HG03175 (cell line): ENCODE measurements at regions not wholly inside any gene's neighbourhood (a gene's known extent, or its start where the extent isn't known, plus 50 kb on each side); places are given as distances from the start of the nearest gene placed in this dataset.
"Not testable (repeated sequence)": the region's sequence is repeated elsewhere in the genome, so short reads cannot be mapped to it uniquely, and the experiment has no call there.

Experiments used
- ATAC-seq: cut with Tn5 transposase; IDR thresholded peaks from one replicate; pipeline ENCODE4 v1.9.1; 2021; ENCODE audit warnings: mild to moderate bottlenecking, moderate library complexity; ENCODE audit not compliant: unreplicated experiment

- ATAC-seq = no peak
Observed at GRCh38 chr10:113486531-113486930, 66.3 kb upstream of the HABP2 start.

- no peak for ATAC-seq
Observed at GRCh38 chr10:113487154-113487553, 65.7 kb upstream of the HABP2 start.

GRCh38 chr10:113488186-113488585, 64.7 kb upstream of the HABP2 start:
- no peak for ATAC-seq

GRCh38 chr10:113489522-113489921, 63.3 kb upstream of the HABP2 start:
- ATAC-seq = not testable (repeated sequence)

DNA sequence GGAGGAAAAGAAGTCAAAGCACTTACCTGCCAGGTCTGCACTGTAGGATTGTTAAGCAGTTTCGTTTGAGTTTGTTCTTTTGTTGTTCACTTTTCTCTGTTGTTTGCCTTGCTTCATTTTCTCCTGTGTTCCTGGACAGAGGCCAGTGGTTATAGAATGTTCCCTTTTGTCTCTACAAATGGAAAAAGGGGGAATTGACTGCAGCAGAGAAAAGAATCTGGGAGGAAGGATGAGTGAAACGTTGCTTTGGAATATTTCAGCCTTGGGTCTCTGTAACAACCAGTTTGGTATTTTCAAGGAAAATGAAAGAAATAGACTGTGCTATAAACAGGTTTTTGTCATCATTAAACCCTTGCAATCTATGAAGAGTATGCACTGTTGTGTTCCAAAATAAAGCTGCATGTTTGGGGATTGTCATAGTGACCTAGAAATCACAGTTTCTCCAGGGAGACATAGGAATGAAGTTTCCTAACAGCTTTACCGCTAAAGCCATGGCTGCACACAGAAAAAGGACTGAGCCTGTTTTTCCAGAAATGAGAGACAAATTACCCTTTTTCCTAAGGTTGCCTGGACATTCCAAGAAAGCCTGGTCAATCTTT, 60.8 kb upstream of the HABP2 start:
- ATAC-seq = no peak

DNA sequence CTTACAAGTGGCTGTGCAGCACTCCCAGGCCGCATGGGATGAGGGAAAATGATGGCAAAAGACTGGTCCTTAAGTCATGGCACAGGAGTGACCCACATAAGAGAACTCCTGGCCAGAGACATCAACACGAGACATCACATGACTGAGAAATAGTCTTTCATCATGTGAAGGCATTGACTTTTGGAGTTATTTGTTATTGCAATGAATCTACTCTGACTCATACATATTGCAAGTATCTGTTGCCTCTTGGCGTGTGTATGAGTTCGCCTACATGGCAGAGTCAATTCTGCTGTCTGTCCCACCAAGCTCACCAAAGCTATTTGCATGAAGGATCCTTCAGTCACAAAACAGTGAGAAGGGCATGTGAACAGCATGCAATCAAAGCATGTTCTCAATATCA, 59.7 kb upstream of the HABP2 start:
- no peak for ATAC-seq

DNA sequence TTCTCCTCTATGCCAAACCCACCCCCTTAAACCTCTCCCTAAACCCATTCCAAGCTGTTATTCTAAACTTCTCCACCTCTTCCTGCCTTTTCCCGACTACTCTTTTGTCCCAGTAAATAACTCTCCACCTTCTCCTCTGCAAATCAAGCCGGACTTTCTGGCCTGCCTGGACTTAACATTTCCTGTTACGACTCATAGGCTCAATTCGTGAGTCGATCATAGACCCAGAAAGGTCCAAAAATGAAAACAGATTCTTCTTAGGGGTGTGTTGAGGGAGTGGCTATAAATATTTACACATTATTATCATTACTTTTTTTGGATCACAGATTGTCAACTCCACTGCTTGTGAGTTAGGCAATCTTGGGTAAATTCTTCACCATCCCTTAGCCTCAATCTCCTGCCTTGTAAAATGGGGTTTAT, 59.0 kb upstream of the HABP2 start:
- ATAC-seq = no peak

DNA sequence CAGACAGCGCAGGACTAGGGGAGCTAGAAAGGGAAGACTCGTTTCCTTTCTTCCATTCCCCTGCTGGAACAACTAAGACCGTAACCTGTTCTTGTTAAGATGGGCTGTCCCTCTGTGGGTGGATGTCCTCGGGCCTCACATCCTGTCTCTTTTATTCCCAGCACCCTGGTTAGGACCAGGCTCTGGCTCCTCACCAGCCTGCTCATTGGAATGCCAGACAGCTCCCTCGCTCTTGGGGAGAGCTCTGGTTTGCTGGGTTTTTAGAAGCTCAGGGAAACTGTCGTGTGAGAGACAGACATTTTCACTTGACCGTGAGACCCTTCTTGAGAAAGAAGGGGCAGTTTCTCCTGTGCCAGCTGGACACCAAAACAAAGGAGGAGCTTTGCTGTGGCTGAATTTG, 58.1 kb upstream of the HABP2 start:
- ATAC-seq = no peak

- no peak for ATAC-seq
Observed at GRCh38 chr10:113495553-113495952, 57.3 kb upstream of the HABP2 start.

GRCh38 chr10:113496111-113497109, 56.4 kb upstream of the HABP2 start:
- ATAC-seq = no peak

GRCh38 chr10:113497198-113497597, 55.7 kb upstream of the HABP2 start:
- no peak for ATAC-seq

GRCh38 chr10:113498997-113499396, 53.9 kb upstream of the HABP2 start:
- no peak for ATAC-seq

GRCh38 chr10:113499806-113500205, 53.0 kb upstream of the HABP2 start:
- no peak for ATAC-seq

GRCh38 chr10:113501031-113501430, 51.8 kb upstream of the HABP2 start:
- not testable (repeated sequence) for ATAC-seq
